WTC11 (cell line): ENCODE measurements at regions not wholly inside any gene's neighbourhood (a gene's known extent, or its start where the extent isn't known, plus 50 kb on each side); places are given as distances from the start of the nearest gene placed in this dataset.
A peak's percentile ranks its signal among the peaks of the same experiment; 100 is the strongest.

Experiments used
- ATAC-seq: fragments of 200-7000 bp; cut with Tn5 transposase; 2 replicates; pipeline ENCODE4 v1.10.0; 2021; ENCODE audit warnings: mild to moderate bottlenecking, moderate library complexity
- CTCF ChIA-PET: fragments of 300-600 bp; sonication (Branson Sonifier 250); formaldehyde crosslinking; loops from one replicate; lab custom pipeline; 2021; ENCODE audit warnings: antibody characterized with exemption; lab: Charles Lee
- POLR2A ChIA-PET: fragments of 350-600 bp; sonication (Branson Sonifier 250); formaldehyde crosslinking; loops from one replicate; lab custom pipeline; 2021; ENCODE audit warnings: antibody characterized with exemption; lab: Charles Lee
- DNase-seq: peaks from one replicate; pipeline ENCODE4 v3.0.0; 2021; ENCODE audit warnings: low spot score
- H3K27ac Mint-ChIP-seq: 2 replicates; pipeline ENCODE4 v1.8.0; 2021; ENCODE audit warnings: mixed read lengths
- H3K27me3 Mint-ChIP-seq: 2 replicates; pipeline ENCODE4 v1.8.0; 2021; ENCODE audit warnings: low read depth, mild to moderate bottlenecking, moderate library complexity, mixed read lengths
- H3K36me3 Mint-ChIP-seq: 2 replicates; pipeline ENCODE4 v1.8.0; 2021; ENCODE audit warnings: mixed read lengths
- H3K4me1 Mint-ChIP-seq: 2 replicates; pipeline ENCODE4 v1.8.0; 2022; ENCODE audit warnings: mixed read lengths
- H3K4me3 Mint-ChIP-seq: 2 replicates; pipeline ENCODE4 v1.8.0; 2021; ENCODE audit warnings: mild to moderate bottlenecking, moderate library complexity, mixed read lengths
- H3K9me3 Mint-ChIP-seq: 2 replicates; pipeline ENCODE4 v1.8.0; 2021; ENCODE audit warnings: mixed read lengths
- AFF4 ChIP-seq: sonication (generic); formaldehyde crosslinking; IDR thresholded peaks from 2 replicates; pipeline ENCODE4 v1.8.1; 2023; ENCODE audit warnings: mild to moderate bottlenecking, missing genetic modification reagents, borderline replicate concordance
- ATF3 ChIP-seq: sonication (generic); formaldehyde crosslinking; conservative IDR thresholded peaks from 2 replicates; pipeline ENCODE4 v1.8.1; 2022; ENCODE audit warnings: mild to moderate bottlenecking, missing genetic modification reagents
- ATF6 ChIP-seq: sonication (generic); formaldehyde crosslinking; IDR thresholded peaks from 2 replicates; pipeline ENCODE4 v1.8.1; 2023; ENCODE audit warnings: mild to moderate bottlenecking, missing genetic modification reagents
- CREM ChIP-seq: sonication (generic); formaldehyde crosslinking; IDR thresholded peaks from 2 replicates; pipeline ENCODE4 v1.8.1; 2022; ENCODE audit warnings: mild to moderate bottlenecking, missing genetic modification reagents, moderate library complexity
- E2F1 ChIP-seq: sonication (generic); formaldehyde crosslinking; IDR thresholded peaks from 2 replicates; pipeline ENCODE4 v1.8.0; 2022; ENCODE audit warnings: mild to moderate bottlenecking, missing genetic modification reagents
- EMX1 ChIP-seq: fragments of 250-450 bp; sonication (Bioruptor Pico); IDR thresholded peaks from 2 replicates; pipeline ENCODE4 v1.8.0; 2021; ENCODE audit warnings: mild to moderate bottlenecking
- HMGA2 ChIP-seq: fragments of 250-450 bp; sonication (Bioruptor Pico); IDR thresholded peaks from 2 replicates; pipeline ENCODE4 v1.4.0; 2021; ENCODE audit warnings: mild to moderate bottlenecking, moderate library complexity
- IRF2 ChIP-seq: sonication (generic); formaldehyde crosslinking; IDR thresholded peaks from 2 replicates; pipeline ENCODE4 v1.8.0; 2022; ENCODE audit warnings: low read depth, missing genetic modification reagents, borderline replicate concordance
- NFATC4 ChIP-seq: fragments of 250-450 bp; sonication (Bioruptor Pico); IDR thresholded peaks from 2 replicates; pipeline ENCODE4 v1.9.0; 2021; ENCODE audit warnings: mild to moderate bottlenecking
- ZBTB21 ChIP-seq: sonication (generic); formaldehyde crosslinking; IDR thresholded peaks from 2 replicates; pipeline ENCODE4 v1.8.1; 2023; ENCODE audit warnings: mild to moderate bottlenecking, missing genetic modification reagents, borderline replicate concordance
- ZBTB43 ChIP-seq: sonication (generic); formaldehyde crosslinking; IDR thresholded peaks from 2 replicates; pipeline ENCODE4 v1.8.1; 2023; ENCODE audit warnings: mild to moderate bottlenecking, missing genetic modification reagents
- ZNF138 ChIP-seq: sonication (generic); formaldehyde crosslinking; conservative IDR thresholded peaks from 2 replicates; pipeline ENCODE4 v1.8.1; 2022; ENCODE audit warnings: mild to moderate bottlenecking, moderate library complexity, missing genetic modification reagents
- ZNF512 ChIP-seq: sonication (generic); formaldehyde crosslinking; IDR thresholded peaks from 2 replicates; pipeline ENCODE4 v1.8.1; 2022; ENCODE audit warnings: missing genetic modification reagents, borderline replicate concordance
- ZNF671 ChIP-seq: fragments of 250-450 bp; sonication (Bioruptor Pico); IDR thresholded peaks from 2 replicates; pipeline ENCODE4 v1.8.0; 2021; ENCODE audit warnings: mild to moderate bottlenecking
- TF ChIP-seq, protein P1 (sequence below): sonication (generic); formaldehyde crosslinking; IDR thresholded peaks from 2 replicates; pipeline ENCODE4 v1.8.0; 2023; ENCODE audit warnings: missing genetic modification reagents
- TF ChIP-seq, protein P2 (sequence below): sonication (generic); formaldehyde crosslinking; IDR thresholded peaks from 2 replicates; pipeline ENCODE4 v1.8.1; 2023; ENCODE audit warnings: mild to moderate bottlenecking, missing genetic modification reagents, moderate library complexity
- TF ChIP-seq, protein P3 (sequence below): sonication (generic); formaldehyde crosslinking; IDR thresholded peaks from 2 replicates; pipeline ENCODE4 v1.8.0; 2022; ENCODE audit warnings: mild to moderate bottlenecking, missing genetic modification reagents

DNA sequence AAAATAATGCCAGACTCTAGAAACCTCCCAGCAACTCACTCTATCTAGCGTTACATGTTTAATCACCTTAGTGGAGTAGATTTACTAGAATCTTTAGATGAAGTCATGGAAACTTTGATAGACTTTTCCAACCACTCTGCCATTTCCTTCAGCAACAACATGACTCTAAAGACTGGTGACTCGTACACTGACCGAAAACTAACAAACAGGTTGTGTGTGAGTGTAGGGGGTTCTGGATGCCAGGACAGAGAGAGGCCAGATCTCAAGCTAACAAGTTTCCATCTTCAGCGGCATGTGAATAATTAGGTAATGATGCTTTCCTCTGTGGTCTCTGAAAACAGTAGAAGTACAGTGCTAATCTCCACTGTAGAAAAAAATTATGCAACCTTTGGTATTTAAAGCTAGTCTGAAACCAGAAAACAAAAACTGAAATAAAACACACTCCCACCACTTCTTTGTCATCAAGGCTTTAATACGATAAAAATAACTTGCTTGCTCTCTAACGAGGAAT, 286.4 kb downstream of the PRDM5 start:
- ChIA-PET POLR2A (no interaction called here), CTCF (no interaction called here)
- TF ChIP-seq CREM (CRISPR knock-in tag), result no peak
- Mint-ChIP-seq H3K4me1 (peaks cover 21% of the 10 kb centered on the region), H3K36me3 (no peaks in the 10 kb centered on the region), H3K27me3 (no peaks in the 10 kb centered on the region), H3K27ac (no peak overlapping the region), H3K4me3 (no peak overlapping the region), H3K9me3 (no peaks in the 10 kb centered on the region)
- ATAC-seq (no peak), DNase-seq (no peak)

- ATAC-seq (no peak), DNase-seq (no peak)
- Mint-ChIP-seq H3K9me3 (peaks cover 1% of the 10 kb centered on the region; the same call in 1 of the 2 replicates), H3K4me1 (peaks cover 21% of the 10 kb centered on the region), H3K36me3 (no peaks in the 10 kb centered on the region), H3K27ac (no peak overlapping the region), H3K4me3 (no peak overlapping the region), H3K27me3 (no peaks in the 10 kb centered on the region)
- ChIA-PET CTCF (no interaction called here), POLR2A (no interaction called here)
- TF ChIP-seq ZBTB21 (CRISPR knock-in tag), result no peak
- no peak for TF ChIP-seq IRF2 (CRISPR knock-in tag)
- TF ChIP-seq, protein P1, sequence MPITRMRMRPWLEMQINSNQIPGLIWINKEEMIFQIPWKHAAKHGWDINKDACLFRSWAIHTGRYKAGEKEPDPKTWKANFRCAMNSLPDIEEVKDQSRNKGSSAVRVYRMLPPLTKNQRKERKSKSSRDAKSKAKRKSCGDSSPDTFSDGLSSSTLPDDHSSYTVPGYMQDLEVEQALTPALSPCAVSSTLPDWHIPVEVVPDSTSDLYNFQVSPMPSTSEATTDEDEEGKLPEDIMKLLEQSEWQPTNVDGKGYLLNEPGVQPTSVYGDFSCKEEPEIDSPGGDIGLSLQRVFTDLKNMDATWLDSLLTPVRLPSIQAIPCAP, result no peak
- no peak for TF ChIP-seq EMX1 (CRISPR knock-in tag)
- TF ChIP-seq ATF3, result no peak
- TF ChIP-seq ATF6 (CRISPR knock-in tag), result no peak
- TF ChIP-seq HMGA2 (CRISPR knock-in tag), result no peak
- TF ChIP-seq ZNF138 (CRISPR knock-in tag), result no peak
These were observed 288.7 kb downstream of the PRDM5 start for GRCh38 chr4:120633810-120634209.

DNA sequence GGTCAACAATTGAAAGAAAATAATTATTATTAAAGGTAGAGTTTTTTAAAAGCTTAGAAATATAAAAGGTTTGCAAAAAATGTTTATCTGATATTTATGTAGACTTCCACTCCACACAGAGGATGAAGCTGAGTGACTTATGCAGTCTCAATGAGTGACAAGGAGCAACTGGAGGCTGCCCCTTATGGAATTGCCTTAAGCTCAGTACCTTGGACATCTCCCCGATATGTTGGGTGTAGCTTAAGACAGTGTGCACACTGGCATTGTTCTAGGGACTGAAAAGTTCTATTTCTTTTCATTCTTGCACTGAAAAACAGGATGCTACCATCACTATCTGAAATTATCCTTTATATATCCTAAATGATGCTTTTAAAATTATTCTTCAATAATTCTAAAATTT, 292.1 kb downstream of the PRDM5 start:
- H3K4me1 Mint-ChIP-seq, result peaks cover 12% of the 10 kb centered on the region
- TF ChIP-seq ZNF671 (CRISPR knock-in tag) (no peak), ZNF512 (CRISPR knock-in tag) (no peak), ZBTB43 (no peak), E2F1 (CRISPR knock-in tag) (no peak), AFF4 (no peak), NFATC4 (CRISPR knock-in tag) (no peak)
- TF ChIP-seq, protein P2, sequence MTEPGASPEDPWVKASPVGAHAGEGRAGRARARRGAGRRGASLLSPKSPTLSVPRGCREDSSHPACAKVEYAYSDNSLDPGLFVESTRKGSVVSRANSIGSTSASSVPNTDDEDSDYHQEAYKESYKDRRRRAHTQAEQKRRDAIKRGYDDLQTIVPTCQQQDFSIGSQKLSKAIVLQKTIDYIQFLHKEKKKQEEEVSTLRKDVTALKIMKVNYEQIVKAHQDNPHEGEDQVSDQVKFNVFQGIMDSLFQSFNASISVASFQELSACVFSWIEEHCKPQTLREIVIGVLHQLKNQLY (CRISPR knock-in tag), result no peak
- TF ChIP-seq, protein P3, sequence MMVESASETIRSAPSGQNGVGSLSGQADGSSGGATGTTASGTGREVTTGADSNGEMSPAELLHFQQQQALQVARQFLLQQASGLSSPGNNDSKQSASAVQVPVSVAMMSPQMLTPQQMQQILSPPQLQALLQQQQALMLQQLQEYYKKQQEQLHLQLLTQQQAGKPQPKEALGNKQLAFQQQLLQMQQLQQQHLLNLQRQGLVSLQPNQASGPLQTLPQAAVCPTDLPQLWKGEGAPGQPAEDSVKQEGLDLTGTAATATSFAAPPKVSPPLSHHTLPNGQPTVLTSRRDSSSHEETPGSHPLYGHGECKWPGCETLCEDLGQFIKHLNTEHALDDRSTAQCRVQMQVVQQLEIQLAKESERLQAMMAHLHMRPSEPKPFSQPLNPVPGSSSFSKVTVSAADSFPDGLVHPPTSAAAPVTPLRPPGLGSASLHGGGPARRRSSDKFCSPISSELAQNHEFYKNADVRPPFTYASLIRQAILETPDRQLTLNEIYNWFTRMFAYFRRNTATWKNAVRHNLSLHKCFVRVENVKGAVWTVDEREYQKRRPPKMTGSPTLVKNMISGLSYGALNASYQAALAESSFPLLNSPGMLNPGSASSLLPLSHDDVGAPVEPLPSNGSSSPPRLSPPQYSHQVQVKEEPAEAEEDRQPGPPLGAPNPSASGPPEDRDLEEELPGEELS (CRISPR knock-in tag), result no peak
- TF ChIP-seq, all 79 proteins: peak for 0
- ChIA-PET CTCF (no interaction called here), POLR2A (interaction anchor here (0.9 kb wide), 1 partner anchor 11 kb away, joined by 3 read pairs; no protein-coding TSS in a partner anchor)
- Mint-ChIP-seq H3K27me3 (no peaks in the 10 kb centered on the region), H3K36me3 (no peaks in the 10 kb centered on the region), H3K9me3 (peaks cover 5% of the 10 kb centered on the region; the same call in 1 of the 2 replicates), H3K27ac (no peak overlapping the region), H3K4me3 (no peak overlapping the region)
- ATAC-seq, result peak; percentile 36; the same call in 1 of the 2 replicates
- DNase-seq, result no peak
